Keratinocyte (primary cell): ENCODE measurements at regions not wholly inside any gene's neighbourhood (a gene's known extent, or its start where the extent isn't known, plus 50 kb on each side); places are given as distances from the start of the nearest gene placed in this dataset.

Experiments
- DNase-seq: peaks from one replicate; pipeline ENCODE4 v3.0.0-alpha.2; 2011; ENCODE audit warnings: low read depth, missing footprints, low spot score
- FAIRE-seq: peaks from 2 replicates; lab custom pipeline; 2011; peaks lifted over from hg19 to GRCh38; lab: Jason Lieb, UNC
- H2AFZ ChIP-seq: 2 replicates; pipeline ENCODE4 v1.6.0; 2012; ENCODE audit warnings: low read length, control low read depth, inconsistent platforms; ENCODE audit not compliant: control insufficient read depth
- H3K27ac ChIP-seq: 2 replicates; pipeline ENCODE4 v1.5.1; 2011; ENCODE audit warnings: low read length; ENCODE audit not compliant: control insufficient read depth, insufficient read depth
- H3K27me3 ChIP-seq: 3 replicates; pipeline ENCODE4 v1.6.0; 2011; ENCODE audit warnings: low read length; ENCODE audit not compliant: control insufficient read depth, insufficient read depth; ENCODE audit errors: extremely low read depth
- H3K36me3 ChIP-seq, 2 experiments: 2 replicates in 1 of 2; 3 replicates in 1 of 2; pipeline ENCODE4 v1.5.1; 2011; ENCODE audit warnings: low read length in 2 of 2, mild to moderate bottlenecking in 1 of 2; ENCODE audit not compliant: control insufficient read depth in 2 of 2, insufficient read depth in 2 of 2; ENCODE audit errors: extremely low read depth in 1 of 2
- H3K4me1 ChIP-seq: 3 replicates; pipeline ENCODE4 v1.5.1; 2011; ENCODE audit warnings: low read length; ENCODE audit not compliant: control insufficient read depth, insufficient read depth; ENCODE audit errors: extremely low read depth
- H3K4me2 ChIP-seq: 3 replicates; pipeline ENCODE4 v1.6.0; 2011; ENCODE audit warnings: low read depth, low read length; ENCODE audit not compliant: control insufficient read depth, insufficient read depth; ENCODE audit errors: extremely low read depth
- H3K4me3 ChIP-seq, 3 experiments: fragments of 200-600 bp in 1 of 3; sonication (generic) in 1 of 3; 2 replicates in 2 of 3; 3 replicates in 1 of 3; pipeline ENCODE4 v1.5.1; 2011 to 2016; ENCODE audit warnings: low read length in 3 of 3, mild to moderate bottlenecking in 3 of 3, control low read depth in 2 of 3, inconsistent platforms in 1 of 3, low read depth in 1 of 3, mixed read lengths in 1 of 3, mixed run types in 1 of 3, moderate library complexity in 1 of 3; ENCODE audit not compliant: control insufficient read depth in 2 of 3, insufficient read depth in 2 of 3; ENCODE audit errors: extremely low read depth in 1 of 3
- H3K79me2 ChIP-seq: 2 replicates; pipeline ENCODE4 v1.6.0; 2012; ENCODE audit warnings: low read length; ENCODE audit not compliant: control insufficient read depth, insufficient read depth
- H3K9ac ChIP-seq: 3 replicates; pipeline ENCODE4 v1.6.0; 2011; ENCODE audit warnings: low read length; ENCODE audit not compliant: control insufficient read depth, insufficient read depth; ENCODE audit errors: extremely low read depth
- H3K9me1 ChIP-seq: 3 replicates; pipeline ENCODE4 v1.6.0; 2011; ENCODE audit warnings: low read length; ENCODE audit not compliant: control insufficient read depth, insufficient read depth; ENCODE audit errors: extremely low read depth
- H3K9me3 ChIP-seq: 2 replicates; pipeline ENCODE4 v1.5.1; 2012; ENCODE audit warnings: low read depth, low read length; ENCODE audit not compliant: control insufficient read depth
- H4K20me1 ChIP-seq: 3 replicates; pipeline ENCODE4 v1.6.0; 2011; ENCODE audit warnings: low read length; ENCODE audit not compliant: control insufficient read depth, insufficient read depth; ENCODE audit errors: extremely low read depth
- CTCF ChIP-seq, 3 experiments: IDR thresholded peaks in 1 of 3; conservative IDR thresholded peaks in 1 of 3; optimal IDR thresholded peaks in 1 of 3; 2 replicates in 2 of 3; 3 replicates in 1 of 3; pipeline versions ENCODE3 to v1.5.1; 2011; ENCODE audit warnings: low read length in 3 of 3, mild to moderate bottlenecking in 3 of 3, moderate library complexity in 2 of 3, control low read depth in 1 of 3, inconsistent platforms in 1 of 3; ENCODE audit not compliant: insufficient read depth in 2 of 3; ENCODE audit errors: extremely low read depth in 1 of 3
- EZH2 ChIP-seq: IDR thresholded peaks from one replicate; pipeline ENCODE4 v1.6.1; 2012; ENCODE audit warnings: inconsistent platforms, mild to moderate bottlenecking, low read length, moderate library complexity
- dilution Hi-C: fragments of 300-500 bp; cut with MboI; formaldehyde crosslinking; loops from one replicate; pipeline ENCODE4 v1.7.0; 2020; ENCODE audit warnings: low sequenced_read_pairs; ENCODE audit not compliant: extremely low pct_ligation_motif_present

GRCh38 chr1:101154547-101154946, 82.3 kb upstream of the S1PR1 start:
- Histone ChIP-seq H3K9ac (no peak overlapping the region), H3K79me2 (no peaks in the 10 kb centered on the region), H3K4me2 (no peak overlapping the region), H4K20me1 (no peaks in the 10 kb centered on the region), H3K4me1 (peaks cover 15% of the 10 kb centered on the region), H3K4me3 (no peak overlapping the region), H3K36me3 (no peaks in the 10 kb centered on the region), H3K27me3 (no peaks in the 10 kb centered on the region), H3K9me1 (no peaks in the 10 kb centered on the region), H3K27ac (no peak overlapping the region), H2AFZ (no peak overlapping the region), H3K9me3 (no peaks in the 10 kb centered on the region)
- FAIRE-seq (peak; percentile 39), DNase-seq (no peak)
- TF ChIP-seq EZH2 (no peak), CTCF (optimal IDR thresholded peaks at IDR 0.05 in 1 of 3, IDR thresholded peaks at IDR 0.05 in 1 of 3, conservative IDR thresholded peaks at IDR 0.05 in 1 of 3; ENCODE audit: extremely low read depth in 1 of 3, insufficient read depth in 2 of 3, low read length in 3 of 3) (no peak)
- dilution Hi-C loops, result no loop called here

- Histone ChIP-seq H3K27me3 (no peaks in the 10 kb centered on the region), H3K27ac (no peak overlapping the region), H2AFZ (no peak overlapping the region), H3K9me1 (no peaks in the 10 kb centered on the region), H3K79me2 (no peaks in the 10 kb centered on the region), H3K9me3 (no peaks in the 10 kb centered on the region), H3K4me1 (peaks cover 22% of the 10 kb centered on the region), H4K20me1 (no peaks in the 10 kb centered on the region), H3K9ac (no peak overlapping the region), H3K36me3 (no peaks in the 10 kb centered on the region), H3K4me3 (no peak overlapping the region), H3K4me2 (no peak overlapping the region)
- DNase-seq, result no peak
- TF ChIP-seq CTCF (optimal IDR thresholded peaks at IDR 0.05 in 1 of 3, IDR thresholded peaks at IDR 0.05 in 1 of 3, conservative IDR thresholded peaks at IDR 0.05 in 1 of 3; ENCODE audit: extremely low read depth in 1 of 3, insufficient read depth in 2 of 3, low read length in 3 of 3) (no peak), EZH2 (no peak)
- FAIRE-seq, result no peak
- dilution Hi-C loops, result no loop called here
Measured at GRCh38 chr1:101153692-101154091, 83.1 kb upstream of the S1PR1 start.
